Liver (tissue), 8 donors: ENCODE measurements at regions not wholly inside any gene's neighbourhood (a gene's known extent, or its start where the extent isn't known, plus 50 kb on each side); places are given as distances from the start of the nearest gene placed in this dataset.

Experiments used
- DNase-seq: peaks from one replicate; pipeline ENCODE4 v3.0.0-alpha.2; 2017; ENCODE audit warnings: low spot score
- H3K27ac ChIP-seq, 2 donors: one replicate each; pipeline ENCODE4 v1.7.0; 2013; ENCODE audit warnings: inconsistent platforms in 2 of 2, low read length in 2 of 2, control low read depth in 1 of 2, low read depth in 1 of 2, mild to moderate bottlenecking in 1 of 2
- H3K27me3 ChIP-seq, 4 donors: one replicate each; pipeline versions ENCODE4 v1.6.1 to v1.7.0; 2013; ENCODE audit warnings: low read length in 3 of 4, inconsistent platforms in 1 of 4, mild to moderate bottlenecking in 1 of 4, moderate library complexity in 1 of 4; ENCODE audit not compliant: control insufficient read depth in 4 of 4, insufficient read depth in 4 of 4
- H3K36me3 ChIP-seq, 4 donors: one replicate each; pipeline versions ENCODE4 v1.6.1 to v1.7.0; 2013; ENCODE audit warnings: low read length in 3 of 4, mild to moderate bottlenecking in 3 of 4, low read depth in 1 of 4, moderate library complexity in 1 of 4; ENCODE audit not compliant: control insufficient read depth in 4 of 4, insufficient read depth in 3 of 4
- H3K4me1 ChIP-seq, 4 donors: one replicate each; pipeline versions ENCODE4 v1.6.1 to v1.7.0; 2013; ENCODE audit warnings: low read length in 3 of 4, mild to moderate bottlenecking in 3 of 4, moderate library complexity in 1 of 4; ENCODE audit not compliant: control insufficient read depth in 4 of 4, insufficient read depth in 4 of 4
- H3K4me3 ChIP-seq, 3 donors: one replicate each; pipeline versions ENCODE4 v1.6.1 to v1.7.0; 2013; ENCODE audit warnings: low read length in 3 of 3, control low read depth in 1 of 3, low read depth in 1 of 3, mild to moderate bottlenecking in 1 of 3
- H3K9ac ChIP-seq, 2 donors: one replicate each; pipeline ENCODE4 v1.7.0; 2013; ENCODE audit warnings: low read length in 2 of 2, mild to moderate bottlenecking in 2 of 2, moderate library complexity in 2 of 2, control low read depth in 1 of 2, low read depth in 1 of 2
- H3K9me3 ChIP-seq, 4 donors: one replicate each; pipeline versions ENCODE4 v1.6.1 to v1.7.0; 2013; ENCODE audit warnings: low read length in 3 of 4; ENCODE audit not compliant: control insufficient read depth in 4 of 4
- EGR1 ChIP-seq, 2 donors: IDR thresholded peaks; 2 replicates each; pipeline ENCODE4 v1.6.1; 2016 to 2018; ENCODE audit warnings: antibody characterized with exemption in 2 of 2, low read depth in 2 of 2
- FOXA1 ChIP-seq: IDR thresholded peaks from 2 replicates; pipeline ENCODE4 v1.6.1; 2016; ENCODE audit warnings: antibody characterized with exemption
- FOXA2 ChIP-seq: IDR thresholded peaks from 2 replicates; pipeline ENCODE4 v1.6.1; 2016; ENCODE audit warnings: antibody characterized with exemption
- HNF4A ChIP-seq, 2 donors: conservative IDR thresholded peaks; 2 replicates each; pipeline ENCODE4 v1.6.1; 2016; ENCODE audit warnings: antibody characterized with exemption in 2 of 2, mild to moderate bottlenecking in 2 of 2
- HNF4G ChIP-seq: IDR thresholded peaks from 2 replicates; pipeline ENCODE4 v1.6.1; 2016; ENCODE audit warnings: antibody characterized with exemption
- JUND ChIP-seq, 2 donors: IDR thresholded peaks; 2 replicates each; pipeline ENCODE4 v1.6.1; 2016; ENCODE audit warnings: antibody characterized with exemption in 2 of 2
- NR2F2 ChIP-seq: IDR thresholded peaks from 2 replicates; pipeline ENCODE4 v1.6.1; 2016; ENCODE audit warnings: antibody characterized with exemption
- RAD21 ChIP-seq, 2 donors: IDR thresholded peaks; 2 replicates each; pipeline ENCODE4 v1.6.1; 2016; ENCODE audit warnings: antibody characterized with exemption in 2 of 2, mild to moderate bottlenecking in 2 of 2
- RXRA ChIP-seq, 2 donors: IDR thresholded peaks; 2 replicates each; pipeline ENCODE4 v1.6.1; 2017 to 2018; ENCODE audit warnings: antibody characterized with exemption in 2 of 2, mild to moderate bottlenecking in 1 of 2
- SP1 ChIP-seq: IDR thresholded peaks from 2 replicates; pipeline ENCODE4 v1.6.1; 2018; ENCODE audit warnings: antibody characterized with exemption, mild to moderate bottlenecking
- TAF1 ChIP-seq: conservative IDR thresholded peaks from 2 replicates; pipeline ENCODE4 v1.6.1; 2016; ENCODE audit warnings: antibody characterized with exemption, mild to moderate bottlenecking
- YY1 ChIP-seq: IDR thresholded peaks from 2 replicates; pipeline ENCODE4 v1.6.1; 2016; ENCODE audit warnings: antibody characterized with exemption, mild to moderate bottlenecking
- WGBS: extraction: QIAGEN DNeasy Blood & Tissue Kit; methylation state at CpG from one replicate; pipeline ENCODE4 v1.1.7; 2013; 5-methylcytosine and 5-hydroxymethylcytosine counted together
- TF ChIP-seq, protein P1 (sequence below): IDR thresholded peaks from 2 replicates; pipeline ENCODE4 v1.6.1; 2016; ENCODE audit warnings: antibody characterized with exemption, mild to moderate bottlenecking
- TF ChIP-seq, protein P2 (sequence below): IDR thresholded peaks from 2 replicates; pipeline ENCODE4 v1.6.1; 2016; ENCODE audit warnings: antibody characterized with exemption
- TF ChIP-seq, protein P3 (sequence below): IDR thresholded peaks from 2 replicates; pipeline ENCODE4 v1.6.1; 2016; ENCODE audit warnings: antibody characterized with exemption
- TF ChIP-seq, protein P4 (sequence below): fragments of 150-350 bp; IDR thresholded peaks from 2 replicates; pipeline ENCODE4 v1.5.1; 2017; ENCODE audit warnings: improper control_type of control experiment, low read depth, low read length; ENCODE audit not compliant: missing input control
- donor health status: healthy.
- donor health status: healthy.
- donor health status: healthy.
- donor health status: healthy.
- donor health status: healthy.

DNA sequence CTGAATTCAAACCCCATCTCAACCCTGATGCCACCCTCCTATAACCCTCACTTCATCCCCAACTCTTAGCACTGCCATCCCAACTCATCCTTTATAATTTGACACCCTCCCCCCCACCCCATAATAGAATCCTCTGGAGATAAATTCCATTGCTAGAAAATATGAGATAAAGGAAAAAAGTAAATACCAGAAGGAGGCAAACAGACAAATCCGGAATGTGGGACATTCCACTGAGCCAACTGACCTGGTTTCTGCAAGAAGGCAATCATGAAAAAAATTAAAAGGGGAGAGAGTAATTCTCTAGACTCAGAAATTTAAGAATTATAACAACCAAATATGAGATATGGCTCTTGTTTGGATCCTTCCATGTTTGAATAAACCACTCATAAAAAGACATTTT is 132.4 kb downstream of the CYP26B1 start (continued):
- TF ChIP-seq, protein P1, sequence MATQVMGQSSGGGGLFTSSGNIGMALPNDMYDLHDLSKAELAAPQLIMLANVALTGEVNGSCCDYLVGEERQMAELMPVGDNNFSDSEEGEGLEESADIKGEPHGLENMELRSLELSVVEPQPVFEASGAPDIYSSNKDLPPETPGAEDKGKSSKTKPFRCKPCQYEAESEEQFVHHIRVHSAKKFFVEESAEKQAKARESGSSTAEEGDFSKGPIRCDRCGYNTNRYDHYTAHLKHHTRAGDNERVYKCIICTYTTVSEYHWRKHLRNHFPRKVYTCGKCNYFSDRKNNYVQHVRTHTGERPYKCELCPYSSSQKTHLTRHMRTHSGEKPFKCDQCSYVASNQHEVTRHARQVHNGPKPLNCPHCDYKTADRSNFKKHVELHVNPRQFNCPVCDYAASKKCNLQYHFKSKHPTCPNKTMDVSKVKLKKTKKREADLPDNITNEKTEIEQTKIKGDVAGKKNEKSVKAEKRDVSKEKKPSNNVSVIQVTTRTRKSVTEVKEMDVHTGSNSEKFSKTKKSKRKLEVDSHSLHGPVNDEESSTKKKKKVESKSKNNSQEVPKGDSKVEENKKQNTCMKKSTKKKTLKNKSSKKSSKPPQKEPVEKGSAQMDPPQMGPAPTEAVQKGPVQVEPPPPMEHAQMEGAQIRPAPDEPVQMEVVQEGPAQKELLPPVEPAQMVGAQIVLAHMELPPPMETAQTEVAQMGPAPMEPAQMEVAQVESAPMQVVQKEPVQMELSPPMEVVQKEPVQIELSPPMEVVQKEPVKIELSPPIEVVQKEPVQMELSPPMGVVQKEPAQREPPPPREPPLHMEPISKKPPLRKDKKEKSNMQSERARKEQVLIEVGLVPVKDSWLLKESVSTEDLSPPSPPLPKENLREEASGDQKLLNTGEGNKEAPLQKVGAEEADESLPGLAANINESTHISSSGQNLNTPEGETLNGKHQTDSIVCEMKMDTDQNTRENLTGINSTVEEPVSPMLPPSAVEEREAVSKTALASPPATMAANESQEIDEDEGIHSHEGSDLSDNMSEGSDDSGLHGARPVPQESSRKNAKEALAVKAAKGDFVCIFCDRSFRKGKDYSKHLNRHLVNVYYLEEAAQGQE: no peak
- TF ChIP-seq FOXA2 (no peak), RXRA (IDR thresholded peaks at IDR 0.05) (no peak), FOXA1 (no peak)

DNA sequence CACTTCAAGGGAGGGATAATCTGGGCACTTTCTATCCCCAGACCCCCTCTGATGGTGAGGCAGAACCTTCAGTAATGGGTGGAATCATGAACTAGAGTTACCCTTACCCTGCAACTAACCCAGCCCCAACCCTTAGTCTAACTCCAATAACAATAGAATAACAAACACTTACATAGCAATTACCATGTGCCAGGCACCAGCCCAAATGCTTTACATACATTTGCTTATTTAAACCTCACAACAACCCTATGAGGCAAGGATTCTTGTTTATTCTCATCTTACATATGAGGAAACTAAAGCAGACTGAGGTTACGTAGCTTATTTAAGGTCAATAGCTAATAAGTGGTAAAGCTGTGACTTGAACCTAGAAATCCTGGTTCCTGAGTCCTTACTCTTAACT is 132.8 kb downstream of the CYP26B1 start:
- Histone ChIP-seq H3K9me3 (no peaks in the 10 kb centered on the region), H3K4me3 (no peak overlapping the region), H3K36me3 (no peaks in the 10 kb centered on the region), H3K27me3 (no peaks in the 10 kb centered on the region), H3K27ac (no peak overlapping the region), H3K9ac (no peak overlapping the region), H3K4me1 (no peaks in the 10 kb centered on the region)
- TF ChIP-seq FOXA2: no peak
- no peak for TF ChIP-seq TAF1
- no peak for TF ChIP-seq EGR1 (IDR thresholded peaks at IDR 0.05; ENCODE audit: low read depth in 2 of 2)
- TF ChIP-seq, protein P2, sequence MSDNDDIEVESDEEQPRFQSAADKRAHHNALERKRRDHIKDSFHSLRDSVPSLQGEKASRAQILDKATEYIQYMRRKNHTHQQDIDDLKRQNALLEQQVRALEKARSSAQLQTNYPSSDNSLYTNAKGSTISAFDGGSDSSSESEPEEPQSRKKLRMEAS: no peak
- no peak for TF ChIP-seq HNF4A (conservative IDR thresholded peaks at IDR 0.05)
- TF ChIP-seq JUND (IDR thresholded peaks at IDR 0.05): no peak
- no peak for TF ChIP-seq RAD21 (IDR thresholded peaks at IDR 0.05)
- no peak for TF ChIP-seq RXRA (IDR thresholded peaks at IDR 0.05)
- no peak for TF ChIP-seq SP1
- no peak for TF ChIP-seq HNF4G
- TF ChIP-seq, protein P3, sequence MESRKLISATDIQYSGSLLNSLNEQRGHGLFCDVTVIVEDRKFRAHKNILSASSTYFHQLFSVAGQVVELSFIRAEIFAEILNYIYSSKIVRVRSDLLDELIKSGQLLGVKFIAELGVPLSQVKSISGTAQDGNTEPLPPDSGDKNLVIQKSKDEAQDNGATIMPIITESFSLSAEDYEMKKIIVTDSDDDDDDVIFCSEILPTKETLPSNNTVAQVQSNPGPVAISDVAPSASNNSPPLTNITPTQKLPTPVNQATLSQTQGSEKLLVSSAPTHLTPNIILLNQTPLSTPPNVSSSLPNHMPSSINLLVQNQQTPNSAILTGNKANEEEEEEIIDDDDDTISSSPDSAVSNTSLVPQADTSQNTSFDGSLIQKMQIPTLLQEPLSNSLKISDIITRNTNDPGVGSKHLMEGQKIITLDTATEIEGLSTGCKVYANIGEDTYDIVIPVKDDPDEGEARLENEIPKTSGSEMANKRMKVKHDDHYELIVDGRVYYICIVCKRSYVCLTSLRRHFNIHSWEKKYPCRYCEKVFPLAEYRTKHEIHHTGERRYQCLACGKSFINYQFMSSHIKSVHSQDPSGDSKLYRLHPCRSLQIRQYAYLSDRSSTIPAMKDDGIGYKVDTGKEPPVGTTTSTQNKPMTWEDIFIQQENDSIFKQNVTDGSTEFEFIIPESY: no peak
- TF ChIP-seq FOXA1: no peak
- TF ChIP-seq, protein P1: no peak
- TF ChIP-seq YY1: no peak
- TF ChIP-seq, protein P4, sequence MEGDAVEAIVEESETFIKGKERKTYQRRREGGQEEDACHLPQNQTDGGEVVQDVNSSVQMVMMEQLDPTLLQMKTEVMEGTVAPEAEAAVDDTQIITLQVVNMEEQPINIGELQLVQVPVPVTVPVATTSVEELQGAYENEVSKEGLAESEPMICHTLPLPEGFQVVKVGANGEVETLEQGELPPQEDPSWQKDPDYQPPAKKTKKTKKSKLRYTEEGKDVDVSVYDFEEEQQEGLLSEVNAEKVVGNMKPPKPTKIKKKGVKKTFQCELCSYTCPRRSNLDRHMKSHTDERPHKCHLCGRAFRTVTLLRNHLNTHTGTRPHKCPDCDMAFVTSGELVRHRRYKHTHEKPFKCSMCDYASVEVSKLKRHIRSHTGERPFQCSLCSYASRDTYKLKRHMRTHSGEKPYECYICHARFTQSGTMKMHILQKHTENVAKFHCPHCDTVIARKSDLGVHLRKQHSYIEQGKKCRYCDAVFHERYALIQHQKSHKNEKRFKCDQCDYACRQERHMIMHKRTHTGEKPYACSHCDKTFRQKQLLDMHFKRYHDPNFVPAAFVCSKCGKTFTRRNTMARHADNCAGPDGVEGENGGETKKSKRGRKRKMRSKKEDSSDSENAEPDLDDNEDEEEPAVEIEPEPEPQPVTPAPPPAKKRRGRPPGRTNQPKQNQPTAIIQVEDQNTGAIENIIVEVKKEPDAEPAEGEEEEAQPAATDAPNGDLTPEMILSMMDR: no peak
- no peak for TF ChIP-seq NR2F2
- 95% methylated on average over 1 of the region's 1 CpG for WGBS
- no peak for DNase-seq
